Central memory CD4-positive, alpha-beta T cell (primary cell): ENCODE measurements at regions not wholly inside any gene's neighbourhood (a gene's known extent, or its start where the extent isn't known, plus 50 kb on each side); places are given as distances from the start of the nearest gene placed in this dataset.
A peak's percentile ranks its signal among the peaks of the same experiment; 100 is the strongest.
"Not testable (repeated sequence)": the region's sequence is repeated elsewhere in the genome, so short reads cannot be mapped to it uniquely, and the experiment has no call there.

Source experiments
- DNase-seq: peaks from one replicate; pipeline ENCODE4 v3.0.0; 2022

DNA sequence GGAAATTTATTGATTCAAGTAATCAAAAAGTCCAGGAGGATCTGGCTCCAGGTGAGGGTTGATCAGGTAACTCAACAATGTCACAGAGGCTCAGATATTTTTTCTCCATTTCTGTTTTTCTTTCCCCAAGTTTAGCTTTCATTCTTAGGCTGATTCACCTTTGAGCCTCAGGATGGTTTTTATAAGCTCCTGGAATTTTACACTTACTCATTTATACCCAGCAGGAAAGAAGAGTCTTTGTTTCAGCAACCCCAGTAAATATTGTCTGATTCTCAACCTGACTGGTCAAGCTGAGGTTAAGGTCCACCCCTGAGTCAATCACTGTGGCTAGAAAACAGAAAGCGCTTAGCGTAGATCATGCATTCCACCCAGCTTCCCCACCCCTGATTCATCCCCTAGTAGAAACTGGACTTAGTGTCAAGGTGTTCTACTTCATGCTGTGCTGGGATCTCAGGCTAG lies 500.6 kb downstream of the KIF4B start:
- no peak for DNase-seq

DNA sequence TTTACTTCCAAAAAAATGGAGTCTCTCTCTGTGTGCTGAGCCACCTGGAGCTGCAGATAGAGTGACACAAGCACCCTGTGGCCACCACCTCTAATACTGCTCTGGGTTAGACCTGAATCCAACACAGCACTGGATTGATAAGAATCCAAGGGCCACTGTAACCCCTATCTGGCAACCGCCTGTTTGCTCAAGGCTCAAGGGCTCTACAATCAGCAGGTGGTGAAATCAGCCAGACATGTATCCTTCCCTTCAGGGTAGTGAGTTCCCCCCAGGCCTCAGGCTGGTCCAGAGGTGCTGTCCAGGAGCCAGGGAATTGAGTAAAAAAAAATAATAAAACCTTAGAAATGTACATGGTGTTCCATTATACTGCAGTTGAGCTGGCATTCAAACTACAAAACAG lies 509.0 kb downstream of the KIF4B start:
- DNase-seq = no peak

DNA sequence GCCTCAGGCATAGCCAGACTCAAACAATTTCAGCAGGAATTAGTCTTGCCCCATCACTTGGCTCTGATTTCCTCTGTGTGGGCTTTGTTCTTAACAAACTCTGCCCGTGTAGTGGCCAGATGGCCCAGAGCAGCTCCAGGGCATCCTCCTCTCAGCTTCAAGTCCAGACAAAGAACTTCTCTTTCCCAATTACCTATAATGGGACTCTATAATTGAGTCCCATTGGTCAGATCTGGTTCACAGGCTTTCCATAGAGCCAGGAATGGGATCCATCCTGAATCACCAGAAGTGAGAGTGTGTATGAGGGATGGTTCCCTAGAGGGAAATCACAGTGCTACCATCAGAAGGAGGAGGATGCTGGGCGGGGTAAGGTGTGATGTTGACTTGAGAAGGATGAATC lies 515.8 kb downstream of the KIF4B start:
- DNase-seq = no peak

DNA sequence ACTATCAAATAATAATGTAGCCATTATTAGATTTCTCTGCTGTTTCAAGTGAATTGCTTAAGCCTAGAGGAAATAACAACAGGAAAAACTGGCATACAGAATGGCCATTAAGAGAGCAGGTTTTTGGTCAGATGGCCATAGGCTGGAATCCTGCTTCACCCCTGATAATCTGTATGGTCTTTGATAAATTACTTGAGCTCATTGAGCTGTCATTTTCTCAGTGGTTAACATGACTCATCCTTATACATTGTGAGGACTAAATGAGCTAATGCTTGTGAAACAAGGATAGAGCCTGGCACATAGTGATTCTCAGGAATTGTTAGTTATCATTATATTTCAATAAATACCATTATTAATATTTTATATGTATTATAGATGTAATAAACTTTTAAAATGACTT lies 516.5 kb downstream of the KIF4B start:
- no peak for DNase-seq

DNA sequence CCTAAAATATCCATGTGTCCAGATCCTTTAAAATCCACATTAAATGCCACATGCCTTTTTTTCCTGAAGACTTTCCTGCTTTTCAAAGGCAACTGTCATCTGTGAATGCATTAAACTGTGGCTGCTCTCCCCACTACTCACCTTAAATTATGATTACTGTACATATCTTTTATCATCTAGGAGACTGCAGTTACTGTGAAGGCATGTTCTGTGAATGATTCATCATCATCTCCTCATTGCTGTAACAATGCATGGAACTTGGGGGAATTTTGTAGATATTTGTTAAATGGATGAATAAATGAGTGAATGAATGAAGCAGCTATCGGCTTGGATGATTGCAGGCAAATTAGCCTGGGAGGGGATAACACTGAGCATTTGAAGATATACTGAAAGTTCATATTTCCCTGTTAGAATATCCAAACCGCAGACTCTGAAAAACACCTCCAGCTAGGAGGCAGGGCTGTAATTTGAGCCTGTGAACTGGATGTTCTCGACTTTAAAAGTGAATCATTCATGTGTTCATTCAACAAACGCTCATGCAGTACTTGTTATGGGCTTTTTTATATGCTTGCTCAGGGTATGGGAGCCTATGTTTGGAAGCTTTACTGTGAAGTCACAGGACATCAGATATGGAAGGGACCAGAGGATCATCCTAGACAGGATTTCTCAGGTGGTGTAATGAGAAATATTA lies 519.2 kb downstream of the KIF4B start:
- DNase-seq = no peak

DNA sequence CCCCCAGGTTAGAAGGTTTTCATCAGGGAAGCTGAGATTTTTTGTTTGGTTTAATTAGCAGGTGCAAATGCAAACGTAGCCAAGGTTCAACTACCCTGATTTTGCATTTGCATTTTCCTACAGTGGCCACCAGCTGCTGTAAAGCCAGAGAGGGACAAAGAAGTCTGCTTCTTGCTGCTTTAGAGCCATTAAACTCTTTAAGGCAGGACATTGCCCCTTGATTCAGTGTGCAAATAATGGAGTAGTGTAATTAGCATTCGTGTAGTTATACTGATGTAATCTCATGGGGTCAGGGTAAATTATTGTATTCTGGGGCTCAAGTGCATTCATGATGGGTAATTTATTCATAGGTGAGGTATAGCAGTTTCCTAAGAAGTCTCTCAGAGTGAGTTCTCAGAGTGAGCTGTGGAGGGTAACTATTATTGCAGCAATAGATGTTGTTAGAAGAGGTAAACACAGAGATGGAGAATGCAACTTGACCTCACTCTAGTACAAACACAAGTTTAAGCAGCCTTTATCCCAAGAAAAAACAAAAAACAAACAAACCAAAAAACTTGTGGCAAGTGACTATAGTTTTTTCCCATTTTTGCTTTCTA lies 526.5 kb downstream of the KIF4B start:
- DNase-seq = no peak

DNA sequence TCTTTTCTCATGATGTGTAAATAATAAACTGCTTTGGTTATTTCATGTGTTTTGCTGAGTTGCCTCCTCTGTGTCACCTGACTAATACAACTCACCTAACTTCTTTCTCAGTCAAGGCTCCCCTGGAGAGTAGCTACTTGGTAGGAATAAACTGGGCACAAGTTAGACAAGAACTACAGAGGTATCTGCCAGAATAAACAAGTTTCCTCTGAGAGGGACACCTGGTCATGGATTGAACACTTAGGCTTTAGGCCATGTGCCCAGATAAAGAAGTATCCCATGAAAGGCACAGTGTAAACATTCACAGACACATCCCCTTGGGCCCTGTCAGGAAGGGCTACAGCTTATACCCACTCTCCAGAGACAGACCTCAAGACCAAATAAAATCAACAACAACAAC lies 532.5 kb downstream of the KIF4B start:
- DNase-seq = no peak

DNA sequence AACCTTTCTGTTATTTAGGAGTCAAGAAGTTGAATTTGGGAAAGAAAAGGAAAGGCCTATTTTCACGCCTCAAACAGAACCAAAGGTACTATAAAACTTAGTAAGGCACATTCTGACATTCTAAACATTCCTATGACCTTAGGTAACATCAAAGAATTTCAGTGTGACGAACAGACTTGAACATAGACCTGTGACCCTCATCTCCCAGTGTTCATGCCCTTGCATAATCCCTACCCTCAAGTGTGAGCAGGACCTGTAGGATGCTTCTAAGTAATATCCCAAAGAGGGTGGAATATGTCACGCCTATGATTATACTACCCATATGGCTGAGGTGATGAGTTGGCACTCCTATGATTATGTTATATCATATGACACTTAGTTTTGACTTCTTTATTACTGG lies 540.9 kb downstream of the KIF4B start:
- DNase-seq = no peak

DNA sequence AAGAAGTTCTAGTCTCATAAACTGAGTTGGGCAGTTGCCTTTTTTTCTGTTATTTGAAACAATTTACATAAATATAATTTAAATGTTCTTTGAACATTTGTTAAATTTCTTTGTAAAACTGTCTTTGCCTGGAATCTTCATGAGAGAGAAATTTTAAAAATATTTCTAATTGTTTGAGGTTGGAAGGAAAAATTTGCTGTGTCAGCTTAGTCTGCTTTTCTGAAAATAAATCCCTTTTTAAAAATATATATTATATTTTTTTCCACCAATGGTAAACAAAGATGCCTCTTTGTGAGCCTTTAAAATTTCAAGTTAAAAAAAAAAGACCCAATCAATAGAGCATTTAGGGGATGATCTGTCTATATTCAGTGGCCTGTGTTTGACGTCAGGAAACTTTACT lies 542.7 kb downstream of the KIF4B start:
- no peak for DNase-seq

DNA sequence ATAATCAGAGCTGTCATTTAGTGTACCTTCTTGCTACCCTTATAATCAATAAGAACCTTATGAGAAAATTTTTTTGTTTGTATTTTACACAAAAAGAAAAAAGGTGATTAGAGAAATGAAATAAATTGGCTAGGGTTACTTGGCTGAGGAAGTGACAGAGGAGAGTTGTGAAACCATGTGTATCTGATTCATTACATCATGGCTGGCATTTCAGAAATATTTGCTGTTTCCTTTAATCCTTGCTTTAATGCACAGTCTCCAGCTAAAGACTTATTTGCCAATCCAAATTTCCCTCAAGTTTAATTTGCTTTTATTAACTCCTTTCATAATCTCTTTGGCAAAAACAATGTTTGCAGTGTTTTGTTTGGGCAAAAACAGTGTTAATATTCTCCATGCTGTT lies 543.1 kb downstream of the KIF4B start:
- DNase-seq = no peak

DNA sequence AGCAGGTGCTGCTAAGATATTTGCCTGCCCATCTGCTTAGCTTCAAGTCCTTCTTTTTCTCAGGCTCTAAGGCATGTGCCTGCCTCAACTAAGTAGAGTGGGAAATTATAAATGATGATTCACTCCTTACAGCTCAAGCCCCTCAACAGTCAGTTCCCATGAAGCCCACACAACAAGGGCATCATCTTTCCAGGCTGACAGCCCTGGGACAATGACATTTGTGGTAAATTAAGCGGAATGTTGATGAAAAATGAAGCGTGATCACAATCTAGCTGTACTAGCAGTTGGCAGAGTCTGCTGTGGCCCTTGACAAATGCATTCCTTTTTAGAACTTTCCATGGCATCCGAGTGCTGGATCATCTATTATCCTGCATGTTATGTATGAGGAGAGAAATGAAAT lies 548.6 kb downstream of the KIF4B start:
- DNase-seq = no peak

DNA sequence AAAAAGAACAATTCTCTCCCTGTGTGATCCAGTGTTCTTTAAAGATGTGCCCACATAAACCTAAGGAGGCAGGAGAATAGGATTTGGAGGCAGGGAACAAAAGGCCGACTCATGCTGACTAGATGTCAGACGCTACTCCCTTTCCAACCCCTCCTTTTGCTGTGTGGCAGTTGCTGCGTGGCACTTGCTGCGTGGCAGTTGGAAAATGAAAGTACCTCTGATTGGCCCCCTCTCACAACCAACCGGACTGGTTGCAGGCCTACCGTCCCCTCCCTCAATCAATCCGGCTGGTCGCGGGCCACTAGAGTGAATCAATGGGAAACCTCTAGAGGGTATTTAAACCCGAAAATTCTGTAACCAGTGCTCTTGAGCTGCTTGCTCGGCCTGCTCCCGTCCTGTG lies 551.0 kb downstream of the KIF4B start:
- no peak for DNase-seq

DNA sequence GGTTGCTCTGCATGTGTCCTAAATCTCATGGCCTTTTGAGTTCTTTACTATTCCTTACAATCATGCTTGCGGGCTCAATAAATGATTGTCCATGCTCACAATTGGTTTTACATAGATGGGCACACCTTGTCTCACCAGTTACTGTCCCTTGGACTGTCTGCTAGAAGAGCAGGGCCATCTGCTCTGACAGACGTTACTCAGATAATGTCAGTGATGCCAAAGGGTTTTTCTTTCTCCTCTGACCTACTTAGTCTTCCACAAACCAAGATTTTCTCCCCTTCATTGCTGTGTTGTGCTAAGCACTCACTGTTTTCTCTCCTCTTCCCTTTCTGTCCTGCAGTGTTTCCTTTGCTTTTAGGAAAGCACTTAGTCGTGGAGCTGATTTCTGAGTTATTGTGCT lies 562.3 kb downstream of the KIF4B start:
- no peak for DNase-seq

DNA sequence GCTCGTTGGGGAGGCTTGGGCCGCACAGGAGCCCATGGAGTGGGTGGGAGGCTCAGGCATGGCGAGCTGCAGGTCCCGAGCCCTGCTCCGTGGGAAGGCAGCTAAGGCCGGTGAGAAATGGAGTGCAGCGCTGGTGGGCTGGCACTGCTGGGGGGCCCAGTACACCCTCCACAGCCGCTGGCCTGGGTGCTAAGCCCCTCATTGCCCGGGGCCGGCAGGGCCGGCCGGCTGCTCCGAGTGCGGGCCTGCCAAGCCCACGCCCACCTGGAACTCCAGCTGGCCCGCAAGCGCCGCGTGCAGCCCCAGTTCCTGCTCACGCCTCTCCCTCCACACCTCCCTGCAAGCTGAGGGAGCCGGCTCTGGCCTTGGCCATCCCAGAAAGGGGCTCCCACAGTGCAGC lies 573.3 kb downstream of the KIF4B start:
- not testable (repeated sequence) for DNase-seq

DNA sequence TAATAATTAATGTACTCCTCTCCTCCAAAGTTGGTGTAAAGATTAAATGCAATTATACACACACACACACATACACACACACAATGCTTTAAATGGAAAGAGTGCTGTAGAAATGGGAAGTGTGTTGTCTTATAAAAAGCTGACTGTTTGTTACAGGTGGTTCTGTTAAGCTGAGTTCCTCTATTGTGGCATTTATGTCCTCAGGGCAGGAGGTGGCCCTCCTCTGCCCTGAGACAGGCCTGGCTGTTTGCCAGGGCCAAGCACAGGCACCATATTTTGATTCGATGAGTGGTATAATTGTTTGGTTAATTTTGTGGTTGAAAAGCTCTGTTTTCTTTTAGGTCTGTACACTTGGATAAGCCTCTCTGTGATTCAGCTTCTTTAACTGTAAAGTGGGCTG lies 573.9 kb downstream of the KIF4B start:
- no peak for DNase-seq

DNA sequence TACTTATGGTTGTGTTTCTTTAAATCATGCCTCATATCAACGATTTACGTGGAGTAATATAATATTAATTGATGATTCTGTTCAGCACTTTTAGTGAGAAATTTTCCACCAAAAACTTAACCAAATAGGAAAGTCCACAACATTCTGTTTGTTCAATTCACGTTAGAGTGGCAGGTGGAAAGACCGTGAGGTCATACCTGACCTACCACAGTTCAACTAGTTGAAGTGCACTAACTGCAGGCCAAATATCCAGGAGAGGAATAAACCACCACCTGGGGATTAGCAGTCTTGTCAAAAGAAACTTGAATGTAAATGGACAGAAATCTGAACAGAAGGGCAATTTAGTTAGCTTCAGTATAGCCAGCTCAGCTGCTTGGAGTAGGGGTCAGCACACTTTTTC lies 577.7 kb downstream of the KIF4B start:
- DNase-seq = no peak

DNA sequence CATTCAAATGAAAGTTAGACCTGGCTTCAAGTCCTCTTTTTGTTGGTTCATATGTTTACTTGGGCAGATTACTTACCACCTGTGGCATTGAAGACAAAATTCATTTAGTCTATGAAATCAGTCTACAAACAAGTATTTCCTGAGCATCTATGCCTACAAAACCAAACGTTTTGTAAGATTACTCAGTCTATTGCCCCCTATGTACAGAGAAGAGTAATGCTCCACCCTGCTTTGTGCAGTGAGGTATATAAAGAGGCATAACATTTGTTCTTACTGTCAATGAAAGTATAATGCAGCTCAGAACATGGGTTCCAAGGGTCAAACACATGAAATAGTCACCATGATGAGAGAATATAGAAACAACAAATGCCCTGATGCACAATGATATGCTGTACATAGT lies 580.7 kb downstream of the KIF4B start:
- no peak for DNase-seq

DNA sequence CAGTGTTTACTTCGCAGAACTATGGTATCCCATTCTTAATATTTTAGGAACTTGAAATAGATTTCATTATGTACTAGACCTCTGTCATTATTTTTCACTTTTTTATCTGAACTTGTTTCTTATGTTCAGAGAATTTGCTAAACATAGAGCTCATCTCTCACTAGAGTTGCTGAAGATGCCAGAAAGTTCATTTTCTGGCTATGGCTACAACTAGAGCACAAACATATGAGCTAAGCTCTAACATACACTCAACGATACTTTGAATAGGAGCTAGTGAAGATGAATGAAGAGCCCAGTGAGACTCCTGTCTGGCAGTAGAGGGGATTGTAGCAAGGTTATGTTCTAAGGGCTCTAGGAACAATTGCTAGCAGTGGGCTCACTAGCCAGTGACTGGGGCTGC lies 582.2 kb downstream of the KIF4B start:
- DNase-seq = no peak

DNA sequence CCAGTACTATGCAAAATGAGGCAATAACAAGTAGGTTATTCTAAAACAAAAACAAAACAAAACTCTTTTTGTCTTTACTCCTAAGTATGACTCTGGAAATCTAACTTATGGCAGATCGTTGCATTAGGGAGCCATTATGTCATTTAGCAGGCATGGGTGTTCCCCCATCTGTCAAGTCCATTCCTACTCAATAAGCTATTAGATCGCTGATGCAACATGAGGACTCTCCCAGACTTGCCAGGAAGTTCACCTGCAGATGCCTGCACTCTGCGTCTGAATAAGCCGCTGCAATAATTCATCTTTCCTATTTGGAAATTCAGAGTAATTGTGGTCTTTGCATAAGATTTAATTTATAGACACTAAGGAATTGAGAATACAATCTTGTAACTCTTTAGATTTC lies 585.0 kb downstream of the KIF4B start:
- no peak for DNase-seq

DNA sequence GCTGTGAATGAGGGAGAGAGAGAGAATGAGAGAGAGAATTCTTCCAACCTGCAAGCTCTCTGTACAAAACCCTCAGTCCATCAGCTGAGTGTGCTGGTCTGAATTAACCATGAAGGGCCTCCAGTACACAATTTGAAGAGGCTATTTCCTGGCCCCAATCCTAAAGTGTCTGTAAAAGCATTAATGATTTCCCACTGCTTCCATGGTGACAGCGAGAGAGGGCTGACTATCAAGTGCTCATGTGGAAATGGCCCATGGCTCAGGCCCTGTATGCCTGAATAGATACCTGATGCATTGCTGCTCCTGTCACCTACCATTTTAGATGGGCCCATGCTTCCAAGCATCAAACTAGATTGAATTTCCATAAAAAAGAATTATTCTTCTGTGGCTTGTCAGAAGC lies 592.4 kb downstream of the KIF4B start:
- DNase-seq = no peak

DNA sequence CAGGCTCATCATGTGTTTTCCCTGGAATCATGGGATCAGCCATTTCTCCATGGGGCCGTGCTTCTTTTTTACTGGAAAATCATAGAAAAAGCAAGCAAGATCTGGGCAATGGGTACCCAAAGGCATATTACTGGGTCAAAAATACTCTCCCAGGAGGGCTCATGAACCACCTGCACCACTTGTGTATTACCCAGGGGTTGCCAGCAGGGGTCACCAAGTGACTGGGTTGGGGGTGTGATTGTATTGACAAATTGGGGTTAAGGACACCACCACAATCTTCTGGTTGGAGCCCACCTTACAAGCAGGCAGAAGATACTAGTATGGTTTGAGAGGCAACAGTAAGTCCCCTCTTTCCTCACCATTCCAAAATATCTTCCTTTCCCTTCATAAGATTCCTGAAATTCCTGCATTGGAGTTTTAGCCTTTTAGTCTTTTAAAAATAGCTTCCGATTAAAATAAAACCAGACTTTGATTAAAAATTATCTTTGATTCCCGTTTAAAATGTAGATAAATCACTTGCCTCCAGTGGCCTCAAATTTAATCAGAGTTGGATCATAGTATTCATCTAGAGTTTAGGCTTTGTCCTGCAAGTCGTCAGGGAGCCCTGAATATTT lies 603.3 kb downstream of the KIF4B start:
- peak; percentile 5 for DNase-seq

DNA sequence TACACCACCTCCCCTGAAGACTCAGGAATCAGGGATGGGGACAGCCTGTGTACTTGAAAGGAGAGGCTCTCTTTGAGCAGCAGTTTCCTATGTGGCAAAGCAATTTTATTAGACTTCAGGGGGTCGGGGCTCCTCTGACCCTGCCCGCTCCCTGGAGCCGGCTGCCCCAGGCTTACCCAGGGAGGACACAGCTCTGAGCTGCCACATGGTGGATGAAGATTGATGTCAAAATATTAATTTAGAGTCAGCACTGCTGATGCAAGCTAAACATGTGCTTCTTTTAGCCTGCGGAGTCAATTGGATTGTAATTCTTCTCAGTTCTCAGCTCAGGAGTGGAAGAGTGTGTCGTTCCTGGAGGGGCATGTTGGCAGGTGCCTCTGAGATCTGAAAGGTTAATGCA lies 606.1 kb downstream of the KIF4B start:
- no peak for DNase-seq

DNA sequence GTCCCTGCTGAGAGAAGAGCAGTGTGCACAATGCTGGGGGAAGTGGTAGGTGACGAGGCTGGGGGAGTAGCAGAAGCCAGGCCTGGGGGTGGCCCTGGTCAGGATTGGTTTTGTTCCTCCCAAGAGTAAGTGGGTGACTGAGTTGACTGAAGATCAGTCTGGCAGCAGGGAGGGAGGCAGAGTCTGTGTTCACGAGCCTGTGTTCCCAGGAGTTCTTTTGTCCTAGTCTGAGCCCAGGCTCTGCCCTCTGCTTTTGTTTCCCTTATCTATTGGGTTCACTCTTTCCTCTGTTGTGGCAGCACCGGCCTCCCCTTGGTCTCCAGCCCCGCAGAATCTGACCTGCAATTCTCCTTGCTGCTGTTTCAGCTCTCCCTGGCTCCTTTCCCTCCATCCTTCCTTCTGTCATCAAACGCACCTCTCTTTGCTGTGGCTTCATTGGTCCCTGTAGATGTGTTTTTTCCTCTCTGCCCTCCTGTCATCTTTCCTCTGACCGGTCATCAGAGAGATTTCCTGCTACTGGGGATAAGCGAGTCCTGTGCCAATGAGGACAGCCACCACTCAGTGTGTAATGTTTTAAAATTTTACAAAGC lies 607.4 kb downstream of the KIF4B start:
- DNase-seq = no peak

DNA sequence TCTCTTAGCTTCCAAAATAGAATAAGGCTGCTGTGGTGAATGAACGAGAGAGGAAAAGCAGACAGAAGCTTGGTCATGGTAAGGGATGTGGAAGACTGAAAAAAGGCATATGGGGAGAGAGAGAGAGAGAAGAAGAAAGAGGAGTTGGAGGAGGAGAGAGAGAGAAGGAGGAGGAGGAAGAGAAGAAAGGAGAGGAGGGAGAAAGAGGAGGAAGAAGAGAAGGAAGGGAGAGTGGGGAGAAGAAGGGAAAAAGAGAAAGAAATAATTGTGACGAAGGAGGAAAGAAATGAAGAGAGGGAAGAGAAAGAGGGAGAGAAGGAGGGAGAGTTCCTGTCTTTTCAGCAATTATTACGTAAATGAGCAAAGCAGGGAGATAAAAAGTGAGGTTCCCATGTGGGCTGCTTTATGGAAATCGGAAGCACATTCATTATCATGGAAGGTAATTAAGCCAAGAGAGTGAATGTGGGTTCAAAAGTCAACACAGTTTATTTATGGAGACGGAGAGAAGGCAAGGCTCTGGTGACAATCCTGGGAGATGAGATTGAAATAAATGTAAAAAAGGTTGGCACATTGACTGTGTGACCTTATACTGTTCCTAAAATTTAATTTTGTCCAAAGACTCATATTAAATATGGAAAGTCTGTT lies 611.2 kb downstream of the KIF4B start:
- DNase-seq = no peak
